ENCODE measurements at regions not wholly inside any gene's neighbourhood (a gene's known extent, or its start where the extent isn't known, plus 50 kb on each side); places are given as distances from the start of the nearest gene placed in this dataset.

GRCh38 chr12:58346032-58346632, 404.8 kb downstream of the ATP23 start:
- Histone ChIP-seq H3K4me1 (ENCODE audit: control insufficient read depth, insufficient read depth, low read length) (no peaks in the 10 kb centered on the region; the same call in 1 of the 2 replicates), H3K36me3 (ENCODE audit: control insufficient read depth, insufficient read depth, low read length) (no peaks in the 10 kb centered on the region), H3K9me3 (ENCODE audit: control insufficient read depth, insufficient read depth, low read depth, low read length) (no peaks in the 10 kb centered on the region; the same call in 1 of the 2 replicates), H3K27ac (ENCODE audit: low read length) (peak overlapping the region; percentile 54; the same call in 1 of the 2 replicates), H3K4me3 (ENCODE audit: low read depth in 2 of 2, low read length in 2 of 2) (no peak overlapping the region), H3K27me3 (ENCODE audit: control insufficient read depth, insufficient read depth, low read length) (no peaks in the 10 kb centered on the region)
- in situ Hi-C loops (cut with HindIII; ENCODE audit: low pct_unique_long_range_greater_than_20kb, low sequenced_read_pairs) (no loop called here), intact Hi-C loops (cut with micrococcal nuclease; ENCODE audit: unreplicated experiment) (loop anchor here (5.0 to 10.0 kb wide), 4 partner anchors 196 to 801 kb away; no protein-coding TSS in a partner anchor)
- POLR2A ChIA-PET = no interaction called here
- ATAC-seq = peak; percentile 72; the same call in 1 of the 2 replicates
- CTCF ChIA-PET = interaction anchor here (1.5 kb wide), 1 partner anchor 804 kb away, joined by 5 read pairs; no protein-coding TSS in a partner anchor
- peak; percentile 73; the same call in 1 of the 2 replicates for TF ChIP-seq CTCF (IDR thresholded peaks at IDR 0.05)
- TF ChIP-seq POLR2AphosphoS5 (IDR thresholded peaks at IDR 0.05; ENCODE audit: low read depth, low read length) = no peak
- TF ChIP-seq SIN3A (IDR thresholded peaks at IDR 0.05; ENCODE audit: borderline replicate concordance, insufficient read depth, low read depth, low read length) = no peak
- TF ChIP-seq REST (IDR thresholded peaks at IDR 0.05; ENCODE audit: insufficient read depth in 1 of 2, low read depth in 2 of 2, low read length in 1 of 2) = no peak
- TF ChIP-seq TCF7L2 (IDR thresholded peaks at IDR 0.05; ENCODE audit: low read depth, low read length) = no peak
- no peak for DNase-seq (ENCODE audit: low read depth, low spot score)
- no TSS peak for BruUV-seq (replicated peaks)

GRCh38 chr12:58347188-58347587, 405.8 kb downstream of the ATP23 start:
- in situ Hi-C loops (cut with HindIII; ENCODE audit: low pct_unique_long_range_greater_than_20kb, low sequenced_read_pairs) = no loop called here
- Histone ChIP-seq H3K36me3 (ENCODE audit: control insufficient read depth, insufficient read depth, low read length) (no peaks in the 10 kb centered on the region), H3K27ac (ENCODE audit: low read length) (peak overlapping the region; percentile 54; the same call in 1 of the 2 replicates), H3K27me3 (ENCODE audit: control insufficient read depth, insufficient read depth, low read length) (no peaks in the 10 kb centered on the region), H3K9me3 (ENCODE audit: control insufficient read depth, insufficient read depth, low read depth, low read length) (no peaks in the 10 kb centered on the region; the same call in 1 of the 2 replicates), H3K4me3 (ENCODE audit: low read depth in 2 of 2, low read length in 2 of 2) (no peak overlapping the region), H3K4me1 (ENCODE audit: control insufficient read depth, insufficient read depth, low read length) (no peaks in the 10 kb centered on the region; the same call in 1 of the 2 replicates)
- no TSS peak for BruUV-seq (replicated peaks)
- ATAC-seq = no peak
- ChIA-PET POLR2A (no interaction called here), CTCF (interaction anchor here (1.5 kb wide), 1 partner anchor 803 kb away, joined by 5 read pairs; no protein-coding TSS in a partner anchor)
- TF ChIP-seq TCF7L2 (IDR thresholded peaks at IDR 0.05; ENCODE audit: low read depth, low read length) = no peak
- TF ChIP-seq CTCF (IDR thresholded peaks at IDR 0.05) = no peak
- no peak for TF ChIP-seq REST (IDR thresholded peaks at IDR 0.05; ENCODE audit: insufficient read depth in 1 of 2, low read depth in 2 of 2, low read length in 1 of 2)
- no peak for TF ChIP-seq SIN3A (IDR thresholded peaks at IDR 0.05; ENCODE audit: borderline replicate concordance, insufficient read depth, low read depth, low read length)
- TF ChIP-seq POLR2AphosphoS5 (IDR thresholded peaks at IDR 0.05; ENCODE audit: low read depth, low read length) = no peak
- intact Hi-C loops (cut with micrococcal nuclease; ENCODE audit: unreplicated experiment) = loop anchor here (5.0 to 10.0 kb wide), 4 partner anchors 195 to 800 kb away; no protein-coding TSS in a partner anchor
- DNase-seq (ENCODE audit: low read depth, low spot score) = no peak

Measured in Panc1 (cell line).